Vagina (tissue), 2 donors: ENCODE measurements at regions not wholly inside any gene's neighbourhood (a gene's known extent, or its start where the extent isn't known, plus 50 kb on each side); places are given as distances from the start of the nearest gene placed in this dataset.
"Not testable (repeated sequence)": the region's sequence is repeated elsewhere in the genome, so short reads cannot be mapped to it uniquely, and the experiment has no call there.

Experiments used
- DNase-seq, 2 donors: peaks; one replicate each; pipeline ENCODE4 v3.0.0-alpha.2; 2017; ENCODE audit errors: extremely low spot score in 2 of 2
- H3K27ac ChIP-seq: fragments of 200-600 bp; sonication (generic); one replicate; pipeline ENCODE4 v1.5.1; 2019
- H3K27me3 ChIP-seq: fragments of 200-600 bp; sonication (generic); one replicate; pipeline ENCODE4 v1.5.1; 2019
- H3K36me3 ChIP-seq, 2 donors: fragments of 200-600 bp; sonication (generic); one replicate each; pipeline ENCODE4 v1.5.1; 2017 to 2019
- H3K4me1 ChIP-seq: fragments of 200-600 bp; sonication (generic); one replicate; pipeline ENCODE4 v1.5.1; 2019
- H3K4me3 ChIP-seq, 2 donors: fragments of 200-600 bp; sonication (generic); 1 replicate in 1 of 2; 2 replicates in 1 of 2; pipeline ENCODE4 v1.5.1; 2016 to 2019
- H3K9me3 ChIP-seq: fragments of 200-600 bp; sonication (generic); one replicate; pipeline ENCODE4 v1.5.1; 2019
- POLR2AphosphoS5 ChIP-seq, 2 donors: sonication (generic); formaldehyde crosslinking; IDR thresholded peaks; one replicate each; pipeline ENCODE4 v1.9.0; 2017; ENCODE audit warnings: antibody characterized with exemption in 2 of 2, mild to moderate bottlenecking in 2 of 2, low read depth in 1 of 2; ENCODE audit not compliant: insufficient read depth in 1 of 2
- intact Hi-C: fragments of 100-400 bp; cut with DNase I; formaldehyde crosslinking; loops from one replicate; pipeline ENCODE4 v1.15.1; 2023

DNA sequence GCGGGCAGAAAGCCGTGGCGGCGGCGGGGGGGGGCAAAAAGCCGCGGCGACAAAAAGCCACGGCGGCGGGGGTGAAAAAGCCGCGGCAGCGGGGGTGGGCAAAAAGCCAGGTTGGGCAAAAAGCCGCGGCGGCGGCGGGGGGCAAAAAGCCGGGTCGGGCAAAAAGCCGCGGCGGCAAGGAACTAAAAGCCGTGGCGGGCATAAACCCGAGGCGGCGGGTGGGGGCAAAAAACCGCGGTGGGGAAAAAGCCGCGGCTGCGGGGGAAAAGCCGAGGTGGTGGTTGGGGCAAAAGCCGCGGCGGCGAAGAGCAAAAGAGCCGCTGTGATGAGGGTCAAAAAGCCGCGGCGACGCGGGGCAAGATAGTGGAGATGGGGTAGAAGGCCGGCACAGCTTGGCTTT is 1834.2 kb downstream of the FOXD4L5 start:
- peak overlapping the region in 1 of 2 donors; percentile 37 for H3K4me3 ChIP-seq
- H3K27ac ChIP-seq, H3K9me3 ChIP-seq, H3K36me3 ChIP-seq, H3K4me1 ChIP-seq, H3K27me3 ChIP-seq, intact Hi-C loops, DNase-seq: not testable (repeated sequence)

DNA sequence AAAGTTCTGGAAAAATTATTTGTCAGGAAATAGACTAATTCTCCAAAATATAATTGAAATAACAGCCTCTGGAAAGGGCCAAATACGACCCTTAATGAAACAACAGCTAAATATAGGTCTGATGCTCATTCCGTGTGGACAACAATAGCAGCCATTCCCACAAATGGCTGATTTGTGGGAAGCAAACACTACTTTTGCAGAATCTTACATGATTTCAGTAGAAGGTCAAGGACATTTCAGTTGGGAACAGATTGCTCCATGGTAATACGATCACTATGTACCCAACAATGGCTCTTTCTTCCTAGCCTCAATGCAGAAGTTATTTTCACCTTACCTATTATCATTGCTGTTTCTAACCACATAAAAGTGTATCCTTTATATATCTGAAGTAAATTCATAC is 1859.9 kb downstream of the FOXD4L5 start:
- H3K4me3 ChIP-seq, H3K36me3 ChIP-seq, H3K27ac ChIP-seq, H3K27me3 ChIP-seq, DNase-seq, intact Hi-C loops, H3K9me3 ChIP-seq, H3K4me1 ChIP-seq: not testable (repeated sequence)

DNA sequence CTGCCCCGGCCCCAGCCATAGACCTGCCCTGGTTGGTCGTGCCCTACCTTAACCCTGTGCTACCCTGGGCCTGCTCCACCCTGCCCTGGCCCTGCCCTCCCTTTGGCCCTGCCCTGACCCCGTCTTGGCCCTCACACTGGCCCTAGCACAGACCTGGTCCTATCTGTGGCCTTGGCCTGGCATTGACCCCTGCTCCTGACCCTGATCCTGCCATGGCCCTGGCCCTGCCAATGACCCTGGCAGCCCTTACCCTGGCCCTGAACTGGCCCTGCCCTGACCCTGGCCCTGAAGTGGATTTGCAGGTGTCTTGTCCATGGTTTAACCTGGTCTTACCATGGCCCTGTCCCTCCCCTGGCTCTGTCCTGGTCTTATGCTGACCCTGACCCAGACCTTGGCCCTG is 1894.1 kb downstream of the FOXD4L5 start:
- H3K4me3 ChIP-seq, H3K36me3 ChIP-seq, H3K4me1 ChIP-seq, DNase-seq, H3K27ac ChIP-seq, H3K27me3 ChIP-seq, intact Hi-C loops, H3K9me3 ChIP-seq: not testable (repeated sequence)

- H3K4me3 ChIP-seq = peak overlapping the region in 1 of 2 donors; percentile 21
- H3K27ac ChIP-seq, H3K4me1 ChIP-seq, H3K27me3 ChIP-seq, DNase-seq, intact Hi-C loops, H3K9me3 ChIP-seq, H3K36me3 ChIP-seq: not testable (repeated sequence)
Measured at GRCh38 chr9:63385479-63385878, 1899.5 kb downstream of the FOXD4L5 start.

GRCh38 chr9:63379864-63380263 is 1905.1 kb downstream of the FOXD4L5 start:
- H3K4me1 ChIP-seq, H3K4me3 ChIP-seq, H3K27ac ChIP-seq, H3K9me3 ChIP-seq, H3K36me3 ChIP-seq, intact Hi-C loops, H3K27me3 ChIP-seq: not testable (repeated sequence)
- DNase-seq = peak in 1 of 2 donors; percentile 42

DNA sequence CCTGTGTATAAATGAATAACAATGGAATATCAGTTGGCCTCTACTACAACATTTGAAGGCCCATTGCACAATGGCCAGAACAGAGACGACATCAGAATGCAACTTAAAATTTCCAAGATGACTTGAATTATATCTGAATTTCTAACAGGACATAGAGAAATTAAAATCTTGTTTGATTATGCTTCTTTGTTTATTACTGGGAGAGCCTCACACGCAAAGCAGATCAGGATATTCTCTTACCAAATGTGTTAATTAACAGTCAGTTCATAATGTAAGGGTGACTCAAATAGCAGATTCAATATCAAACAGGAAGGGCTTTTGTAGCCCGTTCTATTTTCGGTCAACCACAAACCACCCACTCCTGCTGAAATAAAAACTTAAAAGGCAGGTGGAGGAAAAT is 1930.8 kb downstream of the FOXD4L5 start:
- H3K36me3 ChIP-seq, DNase-seq, H3K27ac ChIP-seq, intact Hi-C loops, H3K4me3 ChIP-seq, H3K27me3 ChIP-seq, H3K4me1 ChIP-seq, H3K9me3 ChIP-seq: not testable (repeated sequence)

DNA sequence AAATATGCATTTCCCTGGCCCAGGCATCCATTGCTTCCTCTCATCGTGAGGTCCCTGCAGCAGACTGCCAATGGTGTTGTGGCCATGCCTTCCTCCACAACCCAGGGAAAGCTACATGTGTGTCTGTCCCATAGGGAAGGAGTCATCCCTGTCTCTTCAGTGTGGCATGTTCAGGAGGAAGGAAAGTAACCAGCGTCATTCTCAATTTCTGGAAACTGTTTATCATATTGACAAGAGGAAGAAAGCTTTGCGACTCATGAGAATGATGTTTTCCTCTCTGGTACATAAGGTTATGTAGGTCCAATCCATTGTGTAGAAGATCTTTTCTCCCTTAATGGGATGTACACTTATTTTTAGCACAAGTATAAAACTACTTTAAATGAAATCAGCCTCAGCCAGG is 1937.7 kb downstream of the FOXD4L5 start:
- H3K27me3 ChIP-seq, H3K4me1 ChIP-seq, H3K36me3 ChIP-seq, H3K27ac ChIP-seq, H3K9me3 ChIP-seq, intact Hi-C loops, H3K4me3 ChIP-seq, DNase-seq: not testable (repeated sequence)
- peak in 1 of 2 donors; percentile 45 for TF ChIP-seq POLR2AphosphoS5 (IDR thresholded peaks at IDR 0.05; ENCODE audit: insufficient read depth in 1 of 2, low read depth in 1 of 2)

- H3K4me1 ChIP-seq, H3K36me3 ChIP-seq, H3K9me3 ChIP-seq, intact Hi-C loops, H3K4me3 ChIP-seq, H3K27ac ChIP-seq, H3K27me3 ChIP-seq: not testable (repeated sequence)
- DNase-seq = peak in 1 of 2 donors; percentile 78
Measured at GRCh38 chr9:63346310-63347048, 1938.5 kb downstream of the FOXD4L5 start.

GRCh38 chr9:63344408-63344807 is 1940.6 kb downstream of the FOXD4L5 start:
- H3K36me3 ChIP-seq, H3K9me3 ChIP-seq, intact Hi-C loops, H3K27me3 ChIP-seq, H3K27ac ChIP-seq, DNase-seq, H3K4me1 ChIP-seq, H3K4me3 ChIP-seq: not testable (repeated sequence)

GRCh38 chr9:63342528-63342927 is 1942.5 kb downstream of the FOXD4L5 start:
- H3K4me3 ChIP-seq, H3K9me3 ChIP-seq, H3K4me1 ChIP-seq, DNase-seq, H3K27me3 ChIP-seq, H3K27ac ChIP-seq, H3K36me3 ChIP-seq, intact Hi-C loops: not testable (repeated sequence)
